ENCODE measurements at regions not wholly inside any gene's neighbourhood (a gene's known extent, or its start where the extent isn't known, plus 50 kb on each side); places are given as distances from the start of the nearest gene placed in this dataset.

DNA sequence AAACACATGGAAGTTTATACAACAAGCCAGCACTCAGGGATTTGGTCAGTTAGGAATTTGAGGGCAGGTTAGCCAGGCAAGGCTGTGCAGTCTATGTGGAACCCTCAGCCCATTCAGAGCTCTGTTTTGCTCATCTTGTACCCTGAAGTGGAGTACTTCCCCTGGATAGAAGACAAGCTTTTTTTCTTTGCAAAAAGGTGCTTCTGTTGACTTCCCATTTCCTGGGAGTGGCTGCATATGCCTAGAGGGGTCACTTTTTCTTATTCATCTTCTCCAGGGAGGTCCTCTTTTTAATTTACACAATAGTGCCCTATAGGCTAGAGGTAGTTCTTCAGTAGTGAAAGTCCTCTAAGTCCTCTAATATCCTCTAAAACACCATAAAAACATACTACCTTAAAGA lies 225.0 kb upstream of the P2RY1 start:
- intact Hi-C loops (cut with DNase I, micrococcal nuclease) = no loop called here
- DNase-seq (no peak), ATAC-seq (ENCODE audit: poor library complexity) (no peak)
- Histone ChIP-seq H3K27me3 (ENCODE audit: control insufficient read depth in 1 of 2, insufficient read depth in 2 of 2, low read length in 2 of 2) (no peaks in the 10 kb centered on the region), H3K9me3 (ENCODE audit: control insufficient read depth in 1 of 2, insufficient read depth in 1 of 2, low read length in 2 of 2) (no peaks in the 10 kb centered on the region), H3K27ac (ENCODE audit: low read depth in 1 of 2, low read length in 2 of 2) (no peak overlapping the region), H3K36me3 (ENCODE audit: insufficient read depth, low read length) (no peaks in the 10 kb centered on the region), H3K4me3 (ENCODE audit: low read length) (no peak overlapping the region), H3K4me1 (ENCODE audit: insufficient read depth, low read length) (no peaks in the 10 kb centered on the region)
- Mint-ChIP-seq H3K27me3 (no peaks in the 10 kb centered on the region), H3K4me3 (no peak overlapping the region), H3K9me3 (no peaks in the 10 kb centered on the region), H3K27ac (no peak overlapping the region), H3K36me3 (ENCODE audit: low read depth) (no peaks in the 10 kb centered on the region), H3K4me1 (ENCODE audit: low read depth) (no peaks in the 10 kb centered on the region)
- ChIA-PET CTCF (no interaction called here), POLR2A (interaction anchor here (0.6 kb wide), 1 partner anchor 14 kb away, joined by 3 read pairs; no protein-coding TSS in a partner anchor)
- TF ChIP-seq, protein P1, sequence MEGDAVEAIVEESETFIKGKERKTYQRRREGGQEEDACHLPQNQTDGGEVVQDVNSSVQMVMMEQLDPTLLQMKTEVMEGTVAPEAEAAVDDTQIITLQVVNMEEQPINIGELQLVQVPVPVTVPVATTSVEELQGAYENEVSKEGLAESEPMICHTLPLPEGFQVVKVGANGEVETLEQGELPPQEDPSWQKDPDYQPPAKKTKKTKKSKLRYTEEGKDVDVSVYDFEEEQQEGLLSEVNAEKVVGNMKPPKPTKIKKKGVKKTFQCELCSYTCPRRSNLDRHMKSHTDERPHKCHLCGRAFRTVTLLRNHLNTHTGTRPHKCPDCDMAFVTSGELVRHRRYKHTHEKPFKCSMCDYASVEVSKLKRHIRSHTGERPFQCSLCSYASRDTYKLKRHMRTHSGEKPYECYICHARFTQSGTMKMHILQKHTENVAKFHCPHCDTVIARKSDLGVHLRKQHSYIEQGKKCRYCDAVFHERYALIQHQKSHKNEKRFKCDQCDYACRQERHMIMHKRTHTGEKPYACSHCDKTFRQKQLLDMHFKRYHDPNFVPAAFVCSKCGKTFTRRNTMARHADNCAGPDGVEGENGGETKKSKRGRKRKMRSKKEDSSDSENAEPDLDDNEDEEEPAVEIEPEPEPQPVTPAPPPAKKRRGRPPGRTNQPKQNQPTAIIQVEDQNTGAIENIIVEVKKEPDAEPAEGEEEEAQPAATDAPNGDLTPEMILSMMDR (IDR thresholded peaks at IDR 0.05) = no peak

DNA sequence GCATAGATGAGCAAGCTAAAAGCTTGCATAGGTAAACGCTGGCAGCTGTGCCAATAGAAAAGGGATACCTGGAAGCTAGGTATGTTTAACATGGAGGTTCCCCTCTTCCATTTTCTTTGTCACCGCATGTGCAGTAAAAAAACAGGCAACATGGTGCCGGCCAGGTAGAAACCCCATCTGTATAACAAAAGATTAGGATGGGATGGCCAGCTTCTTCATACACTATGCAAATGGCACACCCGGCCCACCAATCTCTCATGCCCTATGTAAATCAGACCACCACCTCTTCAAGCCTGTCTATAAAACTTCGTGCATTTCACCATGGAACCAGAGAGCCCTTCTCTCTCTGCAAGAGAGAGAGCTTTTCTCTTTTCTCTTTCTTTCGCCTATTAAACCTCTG lies 224.3 kb upstream of the P2RY1 start:
- no peaks in the 10 kb centered on the region for H3K4me1 ChIP-seq (ENCODE audit: insufficient read depth, low read length)
- POLR2A ChIA-PET = no interaction called here
- Mint-ChIP-seq H3K4me1 (ENCODE audit: low read depth) (no peaks in the 10 kb centered on the region), H3K9me3 (no peaks in the 10 kb centered on the region), H3K27me3 (no peaks in the 10 kb centered on the region), H3K36me3 (ENCODE audit: low read depth) (no peaks in the 10 kb centered on the region), H3K27ac (no peak overlapping the region), H3K4me3 (no peak overlapping the region)
- DNase-seq = no peak
- no peak for ATAC-seq (ENCODE audit: poor library complexity)
- no peaks in the 10 kb centered on the region for H3K36me3 ChIP-seq (ENCODE audit: insufficient read depth, low read length)
- intact Hi-C loops (cut with DNase I, micrococcal nuclease) = no loop called here
- H3K27ac ChIP-seq (ENCODE audit: low read depth in 1 of 2, low read length in 2 of 2) = no peak overlapping the region
- CTCF ChIA-PET = no interaction called here
- TF ChIP-seq, protein P1 (IDR thresholded peaks at IDR 0.05) = no peak
- no peaks in the 10 kb centered on the region for H3K27me3 ChIP-seq (ENCODE audit: control insufficient read depth in 1 of 2, insufficient read depth in 2 of 2, low read length in 2 of 2)
- H3K4me3 ChIP-seq (ENCODE audit: low read length) = no peak overlapping the region
- no peaks in the 10 kb centered on the region for H3K9me3 ChIP-seq (ENCODE audit: control insufficient read depth in 1 of 2, insufficient read depth in 1 of 2, low read length in 2 of 2)

DNA sequence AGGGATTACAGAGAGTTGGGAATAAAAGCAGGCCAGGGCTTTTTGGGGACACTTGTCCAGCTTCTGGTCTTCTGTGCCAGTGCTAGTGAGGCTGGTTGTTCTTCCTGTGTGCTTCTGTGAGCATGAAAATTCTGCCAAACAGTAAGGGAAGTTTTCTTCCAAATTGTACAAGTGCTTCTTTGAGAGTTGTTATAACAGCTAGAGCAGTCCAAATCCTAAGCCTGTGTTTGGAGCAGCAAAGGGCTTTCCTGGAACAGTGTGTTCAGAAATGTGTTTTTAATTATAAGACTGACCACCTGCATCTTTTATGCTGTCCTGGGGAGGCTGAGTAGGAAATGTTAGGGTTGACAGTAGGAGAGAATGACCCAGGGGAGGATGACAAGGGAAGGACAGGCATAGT lies 223.0 kb upstream of the P2RY1 start:
- intact Hi-C loops (cut with DNase I, micrococcal nuclease) = no loop called here
- H3K4me3 ChIP-seq (ENCODE audit: low read length) = no peak overlapping the region
- no peak overlapping the region for H3K27ac ChIP-seq (ENCODE audit: low read depth in 1 of 2, low read length in 2 of 2)

More for the DNA sequence above, 223.0 kb upstream of the P2RY1 start:
- no peaks in the 10 kb centered on the region for H3K4me1 ChIP-seq (ENCODE audit: insufficient read depth, low read length)
- H3K27me3 ChIP-seq (ENCODE audit: control insufficient read depth in 1 of 2, insufficient read depth in 2 of 2, low read length in 2 of 2) = no peaks in the 10 kb centered on the region
- POLR2A ChIA-PET = no interaction called here
- Mint-ChIP-seq H3K4me3 (no peak overlapping the region), H3K9me3 (no peaks in the 10 kb centered on the region), H3K4me1 (ENCODE audit: low read depth) (no peaks in the 10 kb centered on the region), H3K27ac (no peak overlapping the region), H3K27me3 (peaks cover 4% of the 10 kb centered on the region), H3K36me3 (ENCODE audit: low read depth) (no peaks in the 10 kb centered on the region)
- DNase-seq (no peak), ATAC-seq (ENCODE audit: poor library complexity) (no peak)
- CTCF ChIA-PET = no interaction called here
- no peaks in the 10 kb centered on the region for H3K9me3 ChIP-seq (ENCODE audit: control insufficient read depth in 1 of 2, insufficient read depth in 1 of 2, low read length in 2 of 2)
- TF ChIP-seq, protein P1 (IDR thresholded peaks at IDR 0.05) = no peak
- H3K36me3 ChIP-seq (ENCODE audit: insufficient read depth, low read length) = no peaks in the 10 kb centered on the region

Measured in CD4-positive, alpha-beta T cell (primary cell).